Smooth muscle cell (in vitro differentiated cells): ENCODE measurements at regions not wholly inside any gene's neighbourhood (a gene's known extent, or its start where the extent isn't known, plus 50 kb on each side); places are given as distances from the start of the nearest gene placed in this dataset.

Experiments
- DNase-seq: peaks from one replicate; lab custom pipeline; 2025; ENCODE audit not compliant: unreplicated experiment; lab: John Stamatoyannopoulos, UW
- H2AFZ ChIP-seq: fragments of 200-600 bp; sonication (generic); 2 replicates; pipeline ENCODE4 v1.6.0; 2016; ENCODE audit warnings: antibody characterized with exemption, low read depth, mild to moderate bottlenecking
- H3F3A ChIP-seq: fragments of 200-600 bp; sonication (generic); 2 replicates; pipeline ENCODE4 v1.6.0; 2017; ENCODE audit warnings: antibody characterized with exemption, low read depth
- H3K27ac ChIP-seq: fragments of 200-600 bp; sonication (generic); 2 replicates; pipeline ENCODE4 v1.5.1; 2016; ENCODE audit warnings: low read depth, mild to moderate bottlenecking
- H3K27me3 ChIP-seq: fragments of 200-600 bp; sonication (generic); 2 replicates; pipeline ENCODE4 v1.6.1; 2016; ENCODE audit warnings: low read depth, mild to moderate bottlenecking
- H3K36me3 ChIP-seq: fragments of 200-600 bp; sonication (generic); 2 replicates; pipeline ENCODE4 v1.5.1; 2016; ENCODE audit warnings: low read depth
- H3K4me1 ChIP-seq: fragments of 200-600 bp; sonication (generic); 2 replicates; pipeline ENCODE4 v1.5.1; 2016; ENCODE audit warnings: low read depth
- H3K4me2 ChIP-seq: fragments of 200-600 bp; sonication (generic); 2 replicates; pipeline ENCODE4 v1.6.0; 2016; ENCODE audit warnings: mild to moderate bottlenecking
- H3K4me3 ChIP-seq: fragments of 200-600 bp; sonication (generic); 2 replicates; pipeline ENCODE4 v1.5.1; 2016; ENCODE audit warnings: mild to moderate bottlenecking
- H3K79me2 ChIP-seq: fragments of 200-600 bp; sonication (generic); 2 replicates; pipeline ENCODE4 v1.6.0; 2016; ENCODE audit warnings: low read depth, mild to moderate bottlenecking
- H3K9ac ChIP-seq: fragments of 200-600 bp; sonication (generic); 2 replicates; pipeline ENCODE4 v1.6.0; 2016; ENCODE audit warnings: low read depth
- H3K9me3 ChIP-seq: fragments of 200-600 bp; sonication (generic); replicated peaks from 2 replicates; pipeline ENCODE4 v1.5.1; 2016; ENCODE audit warnings: low read depth
- H4K20me1 ChIP-seq: fragments of 200-600 bp; sonication (generic); 2 replicates; pipeline ENCODE4 v1.6.0; 2016; ENCODE audit warnings: low read depth
- CTCF ChIP-seq: fragments of 200-600 bp; sonication (generic); IDR thresholded peaks from 2 replicates; pipeline ENCODE4 v1.5.1; 2017; ENCODE audit warnings: borderline replicate concordance, mild to moderate bottlenecking, antibody characterized with exemption; ENCODE audit not compliant: insufficient read depth, poor library complexity, severe bottlenecking
- WGBS: methylation state at CpG from one replicate; pipeline ENCODE4 v1.1.7; 2016; ENCODE audit warnings: low lambda C conversion rate; 5-methylcytosine and 5-hydroxymethylcytosine counted together

- DNase-seq, result no peak
- Histone ChIP-seq H3K27me3 (no peaks in the 10 kb centered on the region), H3K4me3 (no peak overlapping the region), H3K36me3 (no peaks in the 10 kb centered on the region), H4K20me1 (no peaks in the 10 kb centered on the region), H3K4me2 (no peak overlapping the region), H3K9ac (no peak overlapping the region), H3K9me3 (no peaks in the 10 kb centered on the region), H2AFZ (no peak overlapping the region), H3K27ac (no peak overlapping the region), H3F3A (peaks cover 10% of the 10 kb centered on the region), H3K4me1 (peaks cover 12% of the 10 kb centered on the region), H3K79me2 (no peaks in the 10 kb centered on the region)
- 82% methylated on average over 7 of the region's 7 CpGs for WGBS
- no peak for TF ChIP-seq CTCF
These were observed 66.7 kb upstream of the SH3BP4 start for GRCh38 chr2:234885118-234885517.

- Histone ChIP-seq H3K36me3 (no peaks in the 10 kb centered on the region), H3K79me2 (no peaks in the 10 kb centered on the region), H4K20me1 (no peaks in the 10 kb centered on the region), H3K4me2 (no peak overlapping the region), H3K9me3 (no peaks in the 10 kb centered on the region), H3K4me1 (peaks cover 17% of the 10 kb centered on the region), H3K27ac (no peak overlapping the region), H3K4me3 (no peak overlapping the region), H3K9ac (no peak overlapping the region), H3F3A (peaks cover 14% of the 10 kb centered on the region), H3K27me3 (no peaks in the 10 kb centered on the region), H2AFZ (no peak overlapping the region)
- no peak for TF ChIP-seq CTCF
- DNase-seq, result no peak
- WGBS, result 87% methylated on average over 7 of the region's 7 CpGs
These were observed 67.2 kb upstream of the SH3BP4 start for GRCh38 chr2:234884591-234884990.

GRCh38 chr2:234881413-234882241 is 70.2 kb upstream of the SH3BP4 start:
- Histone ChIP-seq H3K79me2 (no peaks in the 10 kb centered on the region), H3K27ac (no peak overlapping the region), H3K4me2 (peak overlapping the region; percentile 43), H3K9ac (no peak overlapping the region), H3K27me3 (no peaks in the 10 kb centered on the region), H3K36me3 (no peaks in the 10 kb centered on the region), H3K4me3 (no peak overlapping the region), H3K4me1 (peaks cover 11% of the 10 kb centered on the region), H3F3A (peaks cover 14% of the 10 kb centered on the region), H3K9me3 (no peaks in the 10 kb centered on the region), H2AFZ (peak overlapping the region; percentile 38), H4K20me1 (no peaks in the 10 kb centered on the region)
- peak; percentile 71 for TF ChIP-seq CTCF
- DNase-seq, result no peak
- 60% methylated on average over 8 of the region's 8 CpGs for whole genome bisulfite sequencing
